EL (cell line): ENCODE measurements at regions not wholly inside any gene's neighbourhood (a gene's known extent, or its start where the extent isn't known, plus 50 kb on each side); places are given as distances from the start of the nearest gene placed in this dataset.

Experiments used
- DNase-seq: peaks from one replicate; pipeline ENCODE4 v3.0.0-alpha.2; 2016

DNA sequence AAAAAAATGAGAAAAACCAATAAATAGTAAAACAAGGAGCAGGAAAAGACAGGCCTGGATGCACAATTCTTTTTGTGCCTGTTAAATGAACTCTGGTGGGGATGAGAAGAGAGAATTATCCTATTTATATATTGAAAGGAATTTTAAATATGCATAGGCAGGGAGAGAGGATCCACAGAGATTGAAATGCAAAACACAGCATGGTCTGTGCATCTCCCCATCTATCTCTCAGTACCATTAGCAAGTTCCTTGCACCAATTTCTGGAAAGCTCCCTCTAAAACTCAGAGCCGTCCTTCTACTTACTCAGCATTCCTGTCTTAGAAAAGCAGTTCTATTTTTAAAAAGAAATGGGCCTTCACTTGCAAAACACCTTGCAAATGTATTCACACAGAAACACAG lies 502.3 kb upstream of the KLHL29 start:
- no peak for DNase-seq

DNA sequence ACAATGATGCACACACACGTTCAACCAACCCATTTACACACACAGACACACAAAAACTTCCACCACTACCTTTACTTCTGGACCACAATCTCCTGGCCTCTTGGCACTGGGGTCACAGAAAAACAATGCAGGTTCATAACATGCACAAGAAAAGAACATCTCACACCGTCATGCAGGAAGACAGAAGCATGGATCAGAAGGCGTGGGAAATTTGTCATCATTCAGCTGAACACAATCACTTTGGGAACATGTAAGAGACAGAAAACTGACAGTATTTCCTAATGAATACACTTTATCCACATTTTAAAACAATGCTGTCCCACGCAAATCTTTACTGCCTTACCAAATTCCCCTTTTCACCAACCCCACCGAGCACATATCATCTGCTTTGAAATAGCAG lies 501.9 kb upstream of the KLHL29 start:
- no peak for DNase-seq

DNA sequence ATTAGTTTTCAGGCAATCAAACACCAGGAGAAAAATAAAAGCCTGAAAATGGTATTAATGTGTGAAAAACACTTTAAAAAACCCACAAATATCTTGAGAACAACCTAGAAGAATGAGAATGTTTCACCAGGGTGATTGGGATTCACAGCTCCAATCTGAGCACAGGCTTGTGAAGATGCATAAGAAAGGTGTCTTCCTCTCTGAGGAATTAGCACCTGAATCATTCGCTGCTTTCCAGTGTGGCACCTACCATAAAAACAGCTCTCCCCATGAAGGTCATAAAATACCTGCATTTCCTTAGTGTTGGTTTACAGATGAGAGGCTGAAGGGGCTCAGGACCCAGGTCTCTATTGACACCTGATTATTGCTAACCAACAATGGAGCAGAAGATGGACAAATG lies 499.7 kb upstream of the KLHL29 start:
- DNase-seq = no peak

DNA sequence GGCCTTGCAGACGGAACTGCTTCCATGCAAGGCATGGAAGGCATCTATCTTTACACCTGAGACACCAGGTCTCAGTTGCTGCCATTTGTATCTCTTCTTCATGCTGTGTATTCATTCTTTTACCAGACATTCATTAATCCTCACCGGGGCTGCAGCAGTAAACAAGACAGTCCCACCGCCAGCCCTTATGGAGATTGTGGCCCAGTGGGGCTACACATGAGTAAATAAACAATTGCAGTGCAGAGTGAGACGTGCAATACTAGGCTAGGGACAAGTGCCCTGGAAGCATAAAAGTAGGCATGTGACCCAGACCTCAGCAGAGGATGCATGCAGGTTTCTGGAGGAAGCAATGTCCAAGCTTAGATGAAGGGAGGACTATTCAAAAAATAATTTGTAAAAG lies 497.6 kb upstream of the KLHL29 start:
- DNase-seq = no peak

DNA sequence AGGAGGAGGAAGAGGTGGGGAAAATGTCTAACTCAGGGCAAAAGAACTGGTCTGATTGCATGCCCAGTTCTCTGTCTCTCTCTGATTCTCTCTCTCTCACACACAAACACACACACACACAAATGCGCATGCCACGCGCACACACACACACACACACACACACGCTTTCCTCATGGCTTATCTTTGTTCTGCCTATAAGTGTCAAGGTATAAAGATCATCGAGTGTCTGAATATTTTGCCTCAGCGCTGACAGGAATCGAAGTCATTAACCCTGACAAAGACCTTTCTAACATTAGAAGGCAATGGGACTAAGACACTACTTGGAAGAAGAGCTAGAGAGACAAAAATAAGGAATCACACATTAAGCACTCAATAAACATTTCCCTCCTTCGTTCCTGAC lies 497.1 kb upstream of the KLHL29 start:
- DNase-seq = no peak

DNA sequence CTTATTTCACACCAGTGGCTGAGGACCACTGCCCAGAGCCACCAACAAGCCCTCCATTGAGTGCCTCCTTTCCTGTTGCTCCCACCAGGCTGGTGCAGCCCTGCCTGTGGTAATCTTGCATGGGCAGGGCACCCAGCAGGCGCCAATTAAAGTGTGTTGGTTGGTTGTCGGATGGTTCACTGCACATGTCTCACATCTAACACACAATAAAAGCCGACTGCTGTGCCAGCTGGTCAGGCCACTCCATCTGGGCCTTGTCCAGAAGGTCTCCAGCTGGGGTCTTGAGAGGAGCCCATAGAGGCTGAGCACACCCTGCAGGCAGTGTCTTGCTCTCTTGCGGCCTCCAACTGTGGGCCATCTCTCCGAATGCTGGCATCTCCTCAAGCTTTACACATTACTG lies 494.8 kb upstream of the KLHL29 start:
- DNase-seq = no peak

DNA sequence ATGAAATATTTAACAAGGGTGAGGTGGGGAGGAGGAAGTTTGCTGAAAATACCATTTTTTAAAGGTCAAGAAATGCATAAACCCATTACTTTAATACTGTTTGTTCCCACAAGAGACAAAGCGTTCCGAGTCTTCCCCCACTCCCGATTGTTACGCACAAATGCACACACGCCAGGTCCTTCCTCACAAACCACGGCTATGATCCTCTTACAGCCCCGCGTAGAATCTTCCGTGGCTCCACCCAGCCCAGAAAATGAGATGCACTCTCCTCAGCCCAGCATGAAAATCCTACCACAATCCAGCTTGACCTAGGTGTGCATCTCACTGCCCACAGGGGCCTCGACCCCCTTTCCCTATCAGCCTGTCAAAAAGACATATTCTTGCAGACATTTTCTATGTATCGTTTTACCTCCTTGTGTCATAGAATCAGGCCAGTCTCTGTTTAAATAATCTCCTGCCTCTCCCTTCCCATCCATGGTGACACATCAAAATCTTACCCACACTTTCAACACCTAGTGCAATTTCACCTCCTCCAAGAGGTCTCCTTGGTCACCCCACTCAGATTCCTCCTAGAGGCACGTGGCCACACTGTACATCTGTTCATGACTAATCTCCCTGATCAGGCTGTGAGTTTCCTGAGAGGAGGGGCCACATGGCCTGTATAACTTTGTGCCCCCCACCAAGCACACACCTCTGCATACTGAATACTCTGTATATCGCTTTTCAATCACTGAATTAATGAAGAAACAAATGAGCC lies 491.0 kb upstream of the KLHL29 start:
- DNase-seq = no peak

DNA sequence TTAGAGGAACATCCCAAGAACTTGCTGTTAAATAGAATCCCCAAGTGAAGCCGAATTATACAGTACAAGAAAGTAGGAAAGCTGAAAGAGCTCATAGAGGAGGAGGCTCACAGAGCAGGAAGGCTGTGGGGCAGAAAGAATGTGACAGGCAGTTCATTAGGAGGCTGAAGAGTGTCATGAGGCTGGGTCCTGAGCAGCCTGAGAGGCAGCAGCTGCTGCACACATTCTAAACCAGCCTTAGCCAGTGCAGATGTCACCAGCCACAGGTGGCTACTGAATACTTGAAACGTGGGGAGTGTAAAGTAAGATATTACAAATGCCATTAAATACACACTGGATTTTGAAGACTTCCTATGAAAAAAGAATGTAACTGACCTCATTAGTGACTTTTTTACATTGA lies 490.2 kb upstream of the KLHL29 start:
- no peak for DNase-seq

DNA sequence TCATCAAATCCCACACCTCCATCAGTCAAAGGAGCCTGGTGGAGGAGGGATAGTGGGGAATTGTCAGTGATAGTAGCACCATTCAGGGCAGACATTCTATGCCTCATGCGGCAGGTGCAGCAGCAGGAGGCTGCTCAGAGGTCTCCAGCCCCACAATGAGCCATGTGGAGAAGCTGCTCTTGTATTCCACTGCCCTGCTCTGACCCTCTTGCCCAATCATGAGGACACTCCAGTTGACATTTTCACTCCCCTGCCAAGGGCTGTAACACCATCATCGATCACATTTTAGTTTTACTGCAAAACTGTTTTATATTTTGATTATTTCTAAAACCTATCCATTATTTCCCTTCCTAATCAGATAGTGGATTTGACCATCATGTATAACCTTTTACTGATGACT lies 487.6 kb upstream of the KLHL29 start:
- no peak for DNase-seq

DNA sequence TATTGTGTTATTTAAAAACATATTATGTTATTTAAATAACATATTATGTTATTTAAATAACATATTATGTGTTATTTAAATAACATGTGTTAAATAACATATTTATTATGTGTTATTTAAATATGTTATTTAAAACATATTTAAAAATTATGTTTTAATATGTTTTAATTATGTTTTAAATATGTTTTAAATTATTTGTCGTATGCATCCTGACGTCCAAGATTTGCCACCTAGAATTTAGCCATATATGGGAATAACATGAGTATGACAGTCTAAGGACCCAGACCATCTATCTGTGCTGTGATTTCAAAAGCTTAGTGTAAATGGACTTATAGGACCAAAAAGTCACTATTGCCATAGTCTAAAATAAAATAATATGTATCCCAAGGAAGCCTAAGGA lies 484.3 kb upstream of the KLHL29 start:
- DNase-seq = no peak

DNA sequence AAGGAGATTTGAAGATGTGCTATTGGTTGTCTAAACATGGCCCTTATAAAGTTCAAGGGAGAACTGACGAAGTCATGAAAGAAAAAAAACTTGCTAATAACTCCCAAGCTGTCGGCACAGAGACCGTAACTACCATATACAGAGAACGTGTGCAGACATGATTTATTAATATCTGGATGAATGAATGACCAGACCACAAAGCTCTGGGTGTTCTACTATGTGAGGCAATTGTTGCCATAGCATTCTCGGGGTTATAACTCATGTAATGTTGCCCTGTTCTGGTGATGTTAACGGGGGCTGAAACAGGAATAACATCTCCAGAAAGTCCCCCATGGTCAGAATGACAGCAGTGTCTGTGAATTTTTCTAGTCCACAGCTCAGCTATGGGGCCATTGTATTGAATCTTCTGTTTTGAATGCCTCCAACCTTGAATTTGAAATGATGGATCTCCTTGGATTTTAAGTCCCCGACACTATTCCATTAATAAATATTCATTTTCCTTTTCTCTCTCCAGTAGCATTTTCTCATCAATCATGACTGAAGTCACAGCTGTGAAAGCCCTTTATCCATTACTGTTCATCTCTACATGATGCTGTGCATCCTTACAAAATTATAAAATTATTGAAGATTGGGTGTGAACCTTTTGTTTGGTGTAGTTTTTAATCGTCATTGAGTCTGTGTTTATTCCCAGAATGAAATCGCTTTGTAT lies 483.4 kb upstream of the KLHL29 start:
- DNase-seq = no peak

DNA sequence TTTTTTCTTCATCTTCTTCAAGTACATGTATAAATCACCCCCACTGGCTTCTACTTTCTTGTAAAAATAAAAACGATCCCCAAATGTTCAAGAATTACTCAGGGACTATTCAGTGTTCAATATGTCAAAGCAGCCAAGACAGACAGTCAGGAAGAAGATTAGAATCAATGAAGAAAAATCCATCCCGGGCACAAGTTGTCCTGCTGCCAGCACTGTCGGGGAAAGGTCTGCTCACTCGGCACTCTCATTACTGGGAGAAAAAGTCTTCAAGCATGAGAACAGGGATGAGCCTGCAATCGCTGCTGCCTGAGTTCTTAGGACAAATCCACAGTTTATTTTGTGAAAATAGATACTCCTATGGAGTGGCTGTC lies 482.8 kb upstream of the KLHL29 start:
- no peak for DNase-seq

DNA sequence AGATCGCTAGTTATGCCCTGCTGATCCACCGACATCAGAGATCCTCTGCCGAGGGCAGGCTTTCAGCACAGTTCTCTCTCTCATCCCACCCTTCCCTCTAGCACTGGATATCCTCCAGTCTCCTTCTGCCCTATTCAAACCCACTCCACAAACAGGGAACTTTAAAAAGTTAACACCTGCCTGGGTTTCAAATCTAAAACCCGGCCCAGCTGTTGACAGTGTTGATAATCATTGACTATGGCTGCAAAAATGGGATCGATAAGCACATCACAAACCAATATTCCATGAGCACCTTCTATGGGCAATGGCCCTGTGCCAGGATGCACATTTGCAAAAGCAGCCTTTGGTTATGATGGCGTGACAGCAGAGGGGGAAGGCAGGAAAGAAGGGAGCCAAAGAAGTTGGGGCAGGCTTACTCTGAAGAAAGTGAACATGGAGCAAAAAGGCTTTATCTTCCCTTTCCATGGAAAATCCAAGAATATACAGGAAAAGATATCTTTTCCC lies 482.3 kb upstream of the KLHL29 start:
- no peak for DNase-seq

DNA sequence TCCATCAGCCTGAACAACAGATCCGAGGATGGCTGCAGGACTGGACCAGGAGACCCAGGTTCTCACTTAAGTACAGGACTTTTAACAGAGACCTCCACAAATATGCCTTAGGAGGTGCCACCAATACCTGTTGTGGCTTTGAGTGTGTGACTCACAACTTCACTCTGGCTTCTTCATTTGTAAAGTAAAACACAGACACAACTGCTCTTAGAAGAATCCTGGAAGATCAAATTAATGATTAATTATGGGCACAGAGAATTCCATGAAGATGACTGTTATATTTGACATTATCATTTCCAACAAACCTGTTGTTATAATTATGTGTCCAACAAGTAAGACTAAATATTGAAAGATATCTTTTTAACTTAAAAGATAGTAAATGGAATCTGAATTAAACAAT lies 481.4 kb upstream of the KLHL29 start:
- DNase-seq = no peak

DNA sequence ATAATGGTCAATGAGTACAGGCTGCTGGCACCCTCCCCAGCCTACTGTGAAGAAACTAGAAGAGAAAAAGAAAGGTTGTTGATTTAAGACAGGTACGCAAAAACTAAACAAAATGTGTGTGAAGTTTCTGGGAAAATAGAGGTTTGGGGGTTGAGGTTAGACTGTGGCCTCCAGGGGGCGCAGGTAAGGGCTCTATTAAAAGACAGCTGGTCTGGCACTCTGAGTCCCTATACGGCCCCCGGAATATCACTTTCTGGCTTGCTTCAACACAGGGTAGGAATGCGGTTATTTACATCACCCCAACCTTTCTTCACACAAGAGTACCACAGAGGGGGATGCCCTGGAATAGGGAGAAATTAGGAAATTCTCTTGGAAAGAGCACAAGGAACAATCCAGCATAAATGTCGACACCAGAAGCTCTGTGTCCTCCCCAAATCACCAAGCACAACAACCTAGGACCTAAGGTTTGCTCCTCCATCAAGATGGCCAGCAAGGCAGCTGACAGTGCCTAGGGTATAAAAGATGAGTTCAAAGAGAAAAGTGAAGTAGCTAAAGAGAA lies 480.8 kb upstream of the KLHL29 start:
- DNase-seq = peak; percentile 2

DNA sequence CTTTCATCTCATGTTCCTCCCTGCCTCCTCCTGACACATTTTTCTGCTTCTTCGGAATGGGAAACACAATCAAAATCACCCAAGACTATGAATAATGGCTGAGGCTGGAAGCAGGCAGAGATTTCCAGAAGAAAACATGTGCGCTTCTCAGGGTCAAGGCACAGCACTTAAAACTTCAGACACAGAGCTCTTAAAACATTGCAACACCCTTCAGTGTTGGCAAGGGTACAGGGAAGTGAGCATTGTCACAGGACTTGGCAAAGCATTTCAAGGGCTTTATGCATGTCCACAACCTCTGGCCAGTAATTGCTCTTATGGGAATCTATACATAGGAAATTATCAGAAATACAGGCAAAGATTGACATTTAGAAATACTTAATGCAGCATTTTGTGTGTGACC lies 477.6 kb upstream of the KLHL29 start:
- DNase-seq = no peak

DNA sequence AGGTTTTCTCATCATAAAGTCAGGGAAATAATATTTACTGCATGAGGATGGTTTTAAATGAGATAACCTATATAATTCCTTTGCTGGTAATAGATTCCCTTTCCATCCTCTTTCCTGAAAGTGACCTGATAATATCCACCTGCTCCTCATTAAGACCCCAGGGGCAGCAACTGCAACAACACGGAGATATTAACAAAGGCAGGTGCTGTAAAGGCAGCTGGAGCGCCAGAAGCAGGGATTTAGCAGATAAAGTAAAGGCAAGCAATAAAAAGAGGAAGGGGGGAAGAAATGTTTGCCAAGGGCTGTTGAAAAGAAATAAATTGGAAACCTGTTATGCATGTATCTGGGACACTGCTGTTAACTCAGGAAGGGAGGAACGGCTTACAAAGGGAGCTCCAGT lies 472.6 kb upstream of the KLHL29 start:
- no peak for DNase-seq

DNA sequence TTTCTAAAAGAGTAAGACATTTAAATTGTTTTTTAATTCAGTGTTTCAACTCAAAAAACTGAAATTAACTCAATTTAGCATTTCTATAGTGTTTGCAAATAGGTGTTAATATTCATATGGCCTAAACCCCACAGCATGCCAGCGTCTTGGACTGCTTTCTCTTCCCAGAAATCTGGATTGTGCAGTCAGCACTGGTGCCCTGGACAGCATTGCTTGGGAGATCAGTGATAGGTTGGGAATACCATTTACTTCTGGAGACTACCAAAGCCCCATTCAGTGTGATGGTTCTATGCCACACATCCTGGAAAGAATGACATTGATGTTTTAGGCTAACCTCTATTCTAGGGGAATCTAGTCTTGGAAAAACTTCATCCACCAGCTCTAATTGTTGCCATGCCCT lies 455.0 kb upstream of the KLHL29 start:
- DNase-seq = no peak

DNA sequence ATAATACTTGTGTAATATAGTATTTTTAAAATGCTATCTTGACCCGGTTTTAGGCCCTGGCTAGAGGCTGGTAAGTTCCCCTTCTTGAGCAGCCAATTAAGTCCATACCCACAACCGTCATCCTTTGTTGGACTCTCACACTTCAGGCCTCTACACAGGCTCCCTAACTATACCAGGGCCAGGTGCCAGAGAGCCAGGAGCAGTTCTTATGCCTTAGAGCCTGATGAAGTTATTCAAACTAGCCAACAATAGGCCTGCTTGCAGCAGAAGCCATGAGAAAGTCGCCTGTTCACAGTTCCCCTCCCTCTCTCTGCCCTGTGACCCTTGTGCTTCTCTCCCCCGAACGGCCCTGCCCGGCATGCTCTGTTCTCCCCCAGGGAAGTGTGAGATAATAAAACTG lies 454.2 kb upstream of the KLHL29 start:
- DNase-seq = no peak

DNA sequence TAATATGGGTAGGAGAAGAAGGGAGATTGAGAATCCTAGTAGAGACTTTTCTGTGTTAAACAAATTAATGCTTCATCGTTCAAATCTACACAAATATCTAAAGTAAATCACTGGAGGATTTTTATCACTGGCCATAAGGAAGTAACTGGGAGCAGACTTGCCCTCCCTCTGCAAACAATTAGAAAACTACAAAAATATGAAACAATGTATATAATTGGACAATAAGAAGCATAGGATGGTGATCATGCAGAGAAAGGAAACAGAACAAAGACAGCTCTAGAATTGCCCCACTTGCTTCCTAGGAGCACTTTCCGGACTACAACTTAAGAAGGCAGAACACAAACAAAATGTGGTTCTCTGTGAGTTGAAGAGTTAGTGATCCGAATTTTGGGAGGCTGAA lies 452.7 kb upstream of the KLHL29 start:
- DNase-seq = no peak

DNA sequence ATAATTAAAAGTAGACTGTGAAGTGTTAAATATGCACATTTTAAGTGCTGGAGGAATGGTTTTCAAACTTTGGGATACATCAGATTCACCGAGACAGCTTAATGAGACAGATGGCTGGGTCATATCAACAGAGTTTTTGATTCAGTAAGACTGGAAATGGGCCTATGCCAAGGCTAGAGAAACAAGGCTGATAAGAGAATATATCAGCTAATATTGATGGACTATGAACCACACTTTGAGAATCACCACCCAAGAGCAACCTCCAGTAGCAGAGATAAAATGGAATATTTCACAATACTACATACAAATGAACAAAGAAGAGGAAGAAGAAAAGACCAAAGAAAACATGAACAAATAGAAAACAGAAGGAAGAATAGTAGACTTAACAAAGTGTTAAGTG lies 450.2 kb upstream of the KLHL29 start:
- DNase-seq = no peak

DNA sequence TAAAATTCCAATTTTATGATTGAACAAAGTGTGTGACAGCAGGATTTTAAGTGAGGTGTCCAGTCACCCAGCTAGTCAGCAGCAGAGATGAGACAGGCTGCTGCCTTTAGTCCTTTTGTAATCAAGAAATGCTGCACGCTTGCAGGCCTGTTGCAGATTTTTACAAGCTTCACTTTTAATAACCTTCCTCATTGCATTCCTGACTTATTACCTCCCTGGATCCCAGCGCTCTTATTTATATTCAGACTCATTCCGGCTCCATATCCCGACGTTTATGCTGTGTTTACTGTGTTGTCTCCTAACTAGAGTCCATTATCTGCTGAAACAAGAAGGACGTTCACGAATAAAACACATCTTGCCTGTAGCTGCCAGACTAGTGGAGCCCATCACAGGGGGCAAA lies 442.5 kb upstream of the KLHL29 start:
- no peak for DNase-seq

DNA sequence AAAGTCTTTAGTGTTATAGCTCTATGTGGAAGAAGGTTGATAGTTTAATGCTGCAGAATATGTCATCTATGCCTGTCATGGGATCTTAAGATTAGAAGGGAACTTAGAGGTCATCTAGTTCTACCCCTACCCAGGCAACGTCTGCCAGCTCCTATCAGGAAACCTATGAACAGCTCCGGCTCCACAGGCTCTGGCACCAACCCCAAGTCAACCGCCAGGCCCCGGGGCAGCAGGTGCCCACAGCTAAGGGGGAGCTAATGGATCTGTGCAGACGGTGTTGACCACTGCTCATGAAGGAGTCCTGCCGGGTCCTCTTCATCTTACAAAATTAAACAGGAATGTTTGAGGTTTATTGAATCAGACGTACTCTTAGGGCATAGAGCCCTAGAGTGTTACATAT lies 440.8 kb upstream of the KLHL29 start:
- DNase-seq = no peak

DNA sequence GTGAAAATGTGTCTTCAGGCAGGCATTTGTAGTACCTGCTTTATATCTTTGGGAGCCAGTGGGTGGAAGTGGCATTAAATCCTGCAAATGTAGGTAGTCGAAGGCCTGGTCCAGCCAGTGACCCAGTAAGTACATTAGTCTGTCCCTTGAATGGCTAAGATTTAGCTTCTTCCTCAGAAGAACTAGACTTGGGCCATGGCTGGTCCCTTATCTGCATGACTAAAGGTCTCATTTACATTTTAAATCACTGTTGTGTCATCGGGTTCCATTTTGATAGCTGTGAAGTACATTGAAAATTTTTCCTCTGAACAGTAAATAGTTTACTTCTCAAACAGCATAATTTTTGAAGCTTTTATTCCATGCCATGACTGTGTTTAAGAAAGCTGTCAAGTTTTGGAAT lies 438.4 kb upstream of the KLHL29 start:
- DNase-seq = no peak

DNA sequence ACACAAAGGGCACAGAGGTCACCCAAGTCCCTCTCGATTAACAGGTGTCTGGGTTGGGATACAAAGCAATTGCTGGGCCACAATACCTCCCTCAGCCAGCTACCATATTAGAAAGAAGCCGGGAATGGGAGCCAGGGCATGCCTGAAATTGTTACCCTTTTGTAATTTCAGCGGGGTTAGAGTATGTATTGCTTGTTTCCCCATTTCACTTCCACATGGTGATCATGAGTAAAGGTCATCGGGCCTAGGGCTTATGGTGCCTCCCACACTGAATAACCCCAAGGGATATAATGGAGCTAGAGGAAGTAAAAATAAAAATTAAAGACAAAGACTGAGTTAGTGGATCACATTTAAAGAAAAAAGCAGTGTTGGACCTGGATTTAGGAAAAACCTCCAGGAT lies 437.2 kb upstream of the KLHL29 start:
- DNase-seq = no peak
